ENCODE measurements at regions not wholly inside any gene's neighbourhood (a gene's known extent, or its start where the extent isn't known, plus 50 kb on each side); places are given as distances from the start of the nearest gene placed in this dataset.

DNA sequence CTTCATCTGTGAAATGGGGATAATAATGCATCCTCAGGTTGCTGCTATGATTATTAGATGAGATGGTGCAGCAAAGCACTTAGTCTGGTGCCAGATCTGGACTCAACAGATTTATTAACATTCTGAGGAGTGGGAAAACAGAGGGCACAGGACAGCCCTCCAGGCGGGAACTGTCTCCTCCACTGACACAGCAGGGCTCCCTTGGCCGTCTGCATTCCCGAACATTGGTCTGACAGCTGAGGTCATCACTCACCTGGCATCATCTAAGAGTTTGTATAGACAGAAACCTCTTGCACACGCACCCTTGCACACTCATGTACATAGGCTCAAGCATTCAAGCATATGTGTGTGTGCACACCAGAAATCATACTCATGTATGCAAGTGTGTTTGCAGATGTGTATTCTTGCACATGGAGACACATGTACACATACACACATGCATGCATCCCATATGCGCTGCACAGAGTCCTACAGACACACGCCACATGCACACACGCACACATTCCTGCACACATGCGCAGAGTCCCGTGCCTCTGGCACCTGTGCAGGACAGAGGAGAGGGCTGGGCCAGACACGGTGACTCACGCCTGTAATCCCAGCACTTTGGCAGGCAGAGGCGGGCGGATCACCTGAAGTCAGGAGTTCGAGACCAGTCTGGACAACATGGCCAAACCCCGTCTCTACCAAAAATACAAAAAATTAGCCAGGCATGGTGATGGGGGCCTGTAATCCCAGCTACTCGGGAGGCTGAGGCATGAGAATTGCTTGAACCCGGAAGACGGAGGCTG is 173.3 kb upstream of the GLI2 start:
- no peak overlapping the region for H3K27ac Mint-ChIP-seq
- H3K9me3 Mint-ChIP-seq, result no peaks in the 10 kb centered on the region
- no peak for DNase-seq
- no peak overlapping the region for H3K4me3 Mint-ChIP-seq
- no peaks in the 10 kb centered on the region for H3K36me3 Mint-ChIP-seq (ENCODE audit: low read depth)
- no peaks in the 10 kb centered on the region for H3K27me3 Mint-ChIP-seq
- intact Hi-C loops (cut with micrococcal nuclease), result no loop called here
- H3K4me1 Mint-ChIP-seq, result no peaks in the 10 kb centered on the region

DNA sequence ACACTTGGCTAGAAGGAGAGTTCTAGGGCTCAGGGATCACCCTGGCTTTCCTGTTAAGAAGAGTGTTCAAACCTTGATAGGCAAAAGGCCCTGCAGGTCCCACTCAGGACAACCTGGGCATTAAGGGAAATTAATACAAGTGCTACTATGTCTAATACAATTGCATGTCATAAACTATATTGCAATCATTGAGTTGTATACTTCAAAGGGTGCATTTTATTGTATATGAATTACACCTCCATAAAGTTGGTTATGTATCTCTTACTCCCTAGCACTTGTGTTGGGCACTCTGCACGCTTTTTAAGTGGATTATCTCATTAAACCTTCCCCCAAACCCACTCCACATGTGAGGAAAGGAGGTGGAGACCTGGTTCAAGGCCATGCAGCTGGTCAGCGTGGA is 172.1 kb upstream of the GLI2 start:
- intact Hi-C loops (cut with micrococcal nuclease), result no loop called here
- no peak overlapping the region for H3K27ac Mint-ChIP-seq
- no peaks in the 10 kb centered on the region for H3K27me3 Mint-ChIP-seq
- no peaks in the 10 kb centered on the region for H3K36me3 Mint-ChIP-seq (ENCODE audit: low read depth)
- no peak for DNase-seq
- H3K9me3 Mint-ChIP-seq, result no peaks in the 10 kb centered on the region
- no peaks in the 10 kb centered on the region for H3K4me1 Mint-ChIP-seq
- no peak overlapping the region for H3K4me3 Mint-ChIP-seq

DNA sequence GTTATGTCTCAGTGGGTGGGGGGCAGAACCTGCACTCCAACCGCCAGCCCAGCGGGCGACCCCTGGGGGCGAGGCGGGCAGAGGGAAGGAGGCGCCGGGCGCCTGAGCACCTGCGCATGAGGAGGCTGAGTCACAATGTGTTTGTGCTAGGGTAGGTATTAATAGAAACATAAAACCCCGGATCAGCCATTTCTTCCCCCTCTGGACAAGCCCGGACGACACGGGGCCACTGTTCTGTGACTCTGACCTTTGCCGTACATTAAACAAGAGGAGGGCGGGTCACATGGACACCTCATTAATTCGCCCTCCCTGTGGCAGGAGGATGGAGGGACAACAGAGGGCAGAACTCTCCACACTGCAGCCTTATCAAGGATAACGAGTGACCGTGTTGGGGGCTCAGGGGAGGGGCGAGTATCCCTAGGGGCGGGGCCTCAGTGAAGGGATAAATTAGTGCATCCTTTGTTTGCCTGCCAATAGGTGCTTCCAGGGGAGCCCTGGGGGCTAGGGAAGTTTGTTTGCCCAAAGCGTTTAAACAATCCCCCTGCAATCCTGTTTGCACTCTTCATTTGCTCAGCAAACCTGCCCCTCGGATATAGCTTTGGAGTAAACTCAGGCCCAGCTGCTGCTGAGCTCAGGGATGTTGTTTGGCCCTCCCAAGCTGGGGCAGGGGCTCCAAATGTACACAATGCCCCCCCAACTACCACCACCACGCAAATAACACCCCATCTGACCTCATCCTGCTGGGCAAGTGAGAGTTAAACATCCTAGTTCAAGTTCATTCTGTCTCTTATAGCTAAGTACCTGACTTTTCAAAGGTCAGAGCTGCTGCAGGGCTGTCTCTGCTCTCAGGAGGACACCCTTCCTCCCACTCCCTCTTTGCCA is 171.2 kb upstream of the GLI2 start:
- Mint-ChIP-seq H3K4me3 (no peak overlapping the region), H3K4me1 (no peaks in the 10 kb centered on the region), H3K27ac (no peak overlapping the region), H3K36me3 (ENCODE audit: low read depth) (no peaks in the 10 kb centered on the region), H3K9me3 (no peaks in the 10 kb centered on the region), H3K27me3 (no peaks in the 10 kb centered on the region)
- DNase-seq, result no peak
- intact Hi-C loops (cut with micrococcal nuclease), result no loop called here

DNA sequence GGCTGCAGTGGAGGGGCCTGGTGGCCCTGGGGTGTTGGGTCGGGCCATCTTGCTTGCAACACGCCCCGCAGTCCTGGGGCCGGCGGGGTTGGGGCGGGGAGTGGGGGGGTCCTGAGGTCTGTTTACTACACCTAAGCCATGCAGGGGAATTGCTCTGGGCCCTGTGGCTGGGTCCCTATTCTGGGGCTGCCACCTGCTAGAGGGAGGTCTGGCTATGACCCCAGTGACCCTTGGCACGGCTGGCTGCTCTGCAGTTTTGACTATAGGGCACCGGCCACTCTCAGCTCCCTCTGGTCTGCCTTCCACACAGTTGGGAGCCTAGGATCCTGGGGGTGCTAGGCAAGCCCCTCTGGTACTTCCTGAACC is 170.6 kb upstream of the GLI2 start:
- Mint-ChIP-seq H3K27ac (no peak overlapping the region), H3K9me3 (no peaks in the 10 kb centered on the region), H3K36me3 (ENCODE audit: low read depth) (no peaks in the 10 kb centered on the region), H3K27me3 (no peaks in the 10 kb centered on the region), H3K4me3 (no peak overlapping the region), H3K4me1 (no peaks in the 10 kb centered on the region)
- DNase-seq, result no peak
- intact Hi-C loops (cut with micrococcal nuclease), result no loop called here

DNA sequence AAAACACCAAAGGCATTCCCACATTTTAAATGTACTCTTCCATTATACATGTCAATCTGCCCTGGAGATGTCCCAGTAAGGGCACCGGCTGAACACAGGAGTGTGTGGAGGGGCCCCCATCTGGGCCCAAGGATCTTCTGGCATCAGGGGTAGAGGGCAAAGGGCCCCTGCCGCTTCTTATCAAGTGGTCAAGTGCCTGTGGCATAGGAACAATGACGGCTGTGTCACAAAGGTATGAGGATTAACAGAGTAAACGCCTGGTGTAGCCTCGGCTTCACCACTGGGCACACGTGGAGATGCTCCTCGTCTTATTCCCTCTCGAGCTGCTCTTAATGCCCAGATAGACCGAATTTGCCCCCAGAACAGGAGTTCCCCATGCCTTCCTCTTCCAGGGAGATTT is 169.7 kb upstream of the GLI2 start:
- no peak overlapping the region for H3K27ac Mint-ChIP-seq
- H3K4me1 Mint-ChIP-seq, result no peaks in the 10 kb centered on the region
- no peak for DNase-seq
- no peaks in the 10 kb centered on the region for H3K9me3 Mint-ChIP-seq
- no peaks in the 10 kb centered on the region for H3K36me3 Mint-ChIP-seq (ENCODE audit: low read depth)
- intact Hi-C loops (cut with micrococcal nuclease), result no loop called here
- no peaks in the 10 kb centered on the region for H3K27me3 Mint-ChIP-seq
- H3K4me3 Mint-ChIP-seq, result no peak overlapping the region

DNA sequence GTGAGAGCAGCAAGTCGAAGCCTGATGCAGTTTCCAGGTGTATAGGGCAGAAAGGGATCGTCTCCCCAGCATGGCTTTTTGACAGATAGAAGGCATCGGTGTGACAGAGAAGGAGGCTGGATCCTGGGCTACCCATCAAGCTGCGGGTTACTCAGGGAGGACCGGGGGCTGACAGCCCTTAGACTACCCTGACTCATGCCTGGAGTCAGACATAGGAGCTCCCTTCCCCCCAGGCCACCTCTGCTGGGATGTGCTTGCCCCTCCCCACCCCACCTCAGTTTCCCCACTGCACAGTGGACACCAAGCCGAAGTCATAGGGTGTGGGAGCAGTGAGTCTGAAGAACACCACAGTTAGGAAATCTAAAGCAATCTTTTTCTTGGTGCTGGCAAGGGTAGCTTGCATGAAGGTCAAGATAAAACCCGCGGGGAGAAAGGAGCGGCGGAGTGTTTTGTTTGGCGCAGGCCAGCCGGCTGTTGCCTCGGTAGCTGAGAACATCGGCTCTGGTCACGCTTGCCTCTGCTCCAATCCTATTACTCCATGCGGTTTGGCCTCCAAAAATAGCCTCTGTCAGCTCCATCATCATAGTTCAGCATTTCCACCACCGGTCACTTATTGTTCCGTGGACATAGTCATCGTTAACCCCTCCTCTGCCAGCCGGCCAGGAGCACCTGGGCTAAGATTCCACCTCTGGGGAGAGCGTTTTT is 169.2 kb upstream of the GLI2 start:
- H3K4me1 Mint-ChIP-seq, result no peaks in the 10 kb centered on the region

DNA sequence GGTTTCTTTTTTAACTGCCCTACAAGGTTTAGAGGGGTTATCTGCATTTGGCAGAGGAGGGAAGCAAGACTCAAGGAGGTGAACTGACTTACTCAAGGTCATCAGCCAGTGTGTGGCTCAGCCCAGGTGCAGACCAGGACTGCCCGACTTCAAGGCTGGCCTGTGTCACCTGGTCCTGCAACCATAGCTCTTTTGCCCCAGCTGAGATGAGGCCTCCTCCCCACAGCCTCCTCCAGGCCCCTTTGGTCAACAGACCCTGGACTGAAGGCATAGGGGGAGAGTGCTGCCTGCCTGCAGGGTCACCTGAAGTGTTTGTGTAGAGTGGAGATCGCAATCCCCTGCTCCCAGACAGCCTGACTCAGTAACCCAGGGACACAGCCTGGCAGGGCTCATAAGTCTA is 168.5 kb upstream of the GLI2 start:
- no peak for DNase-seq
- no peaks in the 10 kb centered on the region for H3K4me1 Mint-ChIP-seq
- no peaks in the 10 kb centered on the region for H3K9me3 Mint-ChIP-seq
- no peaks in the 10 kb centered on the region for H3K36me3 Mint-ChIP-seq (ENCODE audit: low read depth)
- H3K4me3 Mint-ChIP-seq, result no peak overlapping the region
- intact Hi-C loops (cut with micrococcal nuclease), result no loop called here
- H3K27ac Mint-ChIP-seq, result no peak overlapping the region
- no peaks in the 10 kb centered on the region for H3K27me3 Mint-ChIP-seq

More for the DNA sequence above, 169.2 kb upstream of the GLI2 start:
- DNase-seq, result no peak
- Mint-ChIP-seq H3K27ac (no peak overlapping the region), H3K27me3 (no peaks in the 10 kb centered on the region), H3K4me3 (no peak overlapping the region), H3K36me3 (ENCODE audit: low read depth) (no peaks in the 10 kb centered on the region), H3K9me3 (no peaks in the 10 kb centered on the region)
- intact Hi-C loops (cut with micrococcal nuclease), result no loop called here

DNA sequence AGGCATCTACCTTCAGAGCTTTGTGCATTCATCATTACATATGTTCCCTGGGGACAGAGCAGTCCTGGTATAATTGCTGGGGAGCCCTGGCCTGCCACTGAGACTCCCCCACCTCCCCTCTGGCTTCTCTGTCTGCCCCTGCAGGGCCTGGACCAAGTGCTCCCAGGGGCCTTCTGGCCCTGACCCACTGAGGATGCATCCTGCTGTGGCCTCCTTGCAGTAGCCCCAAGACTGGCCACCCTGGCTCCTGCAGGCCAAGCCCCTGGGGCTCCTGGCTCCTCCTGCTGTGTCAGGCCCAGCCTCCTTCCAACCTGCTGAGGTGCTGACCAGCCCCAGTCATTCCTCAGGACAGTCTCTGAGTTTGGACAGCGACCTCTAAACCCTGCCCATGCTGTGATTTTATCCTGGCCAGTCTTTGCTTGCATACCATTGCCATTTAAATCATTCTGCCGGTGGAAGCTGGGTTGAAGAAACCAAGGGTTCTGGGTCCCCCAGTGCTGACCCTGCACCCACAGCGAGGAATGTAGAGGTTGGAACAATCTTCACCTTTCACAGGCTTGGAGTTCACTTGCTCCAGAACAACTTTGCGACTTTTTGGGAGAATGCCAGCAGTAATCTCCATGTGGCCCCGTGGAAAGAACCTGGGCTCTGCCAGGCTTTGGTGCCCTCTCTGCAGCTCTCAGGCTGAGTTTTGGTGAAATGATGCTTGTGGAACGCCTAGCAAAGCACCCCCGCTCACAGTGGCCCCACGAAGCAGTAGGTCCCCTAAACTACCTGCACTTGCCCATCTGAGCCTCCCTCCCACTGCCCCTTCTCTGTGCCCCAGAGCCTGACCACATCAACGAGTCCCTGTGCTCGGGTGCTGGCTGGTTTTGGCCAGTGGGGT is 167.3 kb upstream of the GLI2 start:
- Mint-ChIP-seq H3K36me3 (ENCODE audit: low read depth) (no peaks in the 10 kb centered on the region), H3K27me3 (no peaks in the 10 kb centered on the region)

DNA sequence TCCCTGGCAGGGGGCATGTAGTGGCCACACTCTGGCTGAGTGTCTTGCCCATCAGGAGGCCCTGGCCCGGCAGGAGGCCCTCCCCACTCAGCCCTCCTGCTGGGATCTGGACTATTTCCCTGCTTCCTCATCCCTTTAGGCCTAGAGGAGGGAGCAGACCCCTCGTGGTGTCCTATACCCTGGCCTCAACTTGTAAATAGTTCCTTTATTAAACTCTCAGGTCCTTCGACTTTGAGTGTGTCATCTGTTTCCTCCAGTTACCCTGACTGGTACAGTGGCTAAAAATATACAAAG is 166.7 kb upstream of the GLI2 start:
- H3K27ac Mint-ChIP-seq, result no peak overlapping the region
- H3K4me1 Mint-ChIP-seq, result no peaks in the 10 kb centered on the region
- intact Hi-C loops (cut with micrococcal nuclease), result no loop called here
- no peaks in the 10 kb centered on the region for H3K36me3 Mint-ChIP-seq (ENCODE audit: low read depth)
- no peak for DNase-seq
- no peak overlapping the region for H3K4me3 Mint-ChIP-seq
- no peaks in the 10 kb centered on the region for H3K9me3 Mint-ChIP-seq
- no peaks in the 10 kb centered on the region for H3K27me3 Mint-ChIP-seq

More for the DNA sequence above, 167.3 kb upstream of the GLI2 start:
- H3K27ac Mint-ChIP-seq, result no peak overlapping the region
- intact Hi-C loops (cut with micrococcal nuclease), result no loop called here
- H3K4me3 Mint-ChIP-seq, result no peak overlapping the region
- no peaks in the 10 kb centered on the region for H3K4me1 Mint-ChIP-seq
- H3K9me3 Mint-ChIP-seq, result no peaks in the 10 kb centered on the region
- no peak for DNase-seq

DNA sequence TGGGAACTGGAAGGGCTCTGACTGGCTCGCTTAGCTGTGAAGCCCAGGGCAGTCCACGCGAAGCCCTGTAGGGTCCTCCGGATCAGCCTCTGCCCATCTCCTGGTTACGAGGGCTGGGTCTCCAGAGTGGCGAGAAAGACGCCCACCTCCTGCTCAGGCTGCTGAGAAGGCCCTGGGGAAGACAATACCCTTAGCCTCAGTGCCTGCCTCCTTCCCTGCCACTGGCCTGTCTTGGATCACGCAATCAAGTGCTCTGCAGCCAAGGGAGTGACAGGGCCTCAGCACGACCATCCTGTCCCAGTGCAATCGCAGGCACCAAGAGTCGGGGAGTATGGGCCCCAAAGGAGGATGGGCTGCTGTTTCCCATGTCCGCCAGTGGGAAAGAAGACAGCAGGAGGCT is 165.7 kb upstream of the GLI2 start:
- no peak for DNase-seq
- H3K27ac Mint-ChIP-seq, result no peak overlapping the region
- no peaks in the 10 kb centered on the region for H3K4me1 Mint-ChIP-seq
- intact Hi-C loops (cut with micrococcal nuclease), result no loop called here
- no peak overlapping the region for H3K4me3 Mint-ChIP-seq
- H3K9me3 Mint-ChIP-seq, result no peaks in the 10 kb centered on the region
- H3K27me3 Mint-ChIP-seq, result no peaks in the 10 kb centered on the region
- H3K36me3 Mint-ChIP-seq (ENCODE audit: low read depth), result no peaks in the 10 kb centered on the region

DNA sequence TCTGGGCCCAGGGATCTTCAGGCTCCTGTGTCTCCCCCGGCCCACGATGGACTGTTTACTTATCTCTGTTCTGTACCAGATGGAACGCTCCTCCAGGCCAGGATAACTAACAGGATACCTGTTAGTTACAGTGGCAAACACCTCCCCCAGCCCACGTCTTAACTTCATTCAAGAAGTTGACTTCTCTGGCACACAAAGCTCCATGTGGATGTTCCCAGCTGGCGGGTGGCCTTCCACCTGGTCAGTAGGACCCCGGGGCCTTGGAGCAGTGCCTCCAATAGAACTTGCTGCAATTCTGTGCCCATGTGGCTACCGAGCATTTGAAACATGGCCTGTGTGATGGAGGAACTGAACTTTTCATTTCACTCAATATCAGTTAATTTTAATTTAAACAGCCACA is 165.1 kb upstream of the GLI2 start:
- H3K27me3 Mint-ChIP-seq, result peaks cover under 1% of the 10 kb centered on the region

DNA sequence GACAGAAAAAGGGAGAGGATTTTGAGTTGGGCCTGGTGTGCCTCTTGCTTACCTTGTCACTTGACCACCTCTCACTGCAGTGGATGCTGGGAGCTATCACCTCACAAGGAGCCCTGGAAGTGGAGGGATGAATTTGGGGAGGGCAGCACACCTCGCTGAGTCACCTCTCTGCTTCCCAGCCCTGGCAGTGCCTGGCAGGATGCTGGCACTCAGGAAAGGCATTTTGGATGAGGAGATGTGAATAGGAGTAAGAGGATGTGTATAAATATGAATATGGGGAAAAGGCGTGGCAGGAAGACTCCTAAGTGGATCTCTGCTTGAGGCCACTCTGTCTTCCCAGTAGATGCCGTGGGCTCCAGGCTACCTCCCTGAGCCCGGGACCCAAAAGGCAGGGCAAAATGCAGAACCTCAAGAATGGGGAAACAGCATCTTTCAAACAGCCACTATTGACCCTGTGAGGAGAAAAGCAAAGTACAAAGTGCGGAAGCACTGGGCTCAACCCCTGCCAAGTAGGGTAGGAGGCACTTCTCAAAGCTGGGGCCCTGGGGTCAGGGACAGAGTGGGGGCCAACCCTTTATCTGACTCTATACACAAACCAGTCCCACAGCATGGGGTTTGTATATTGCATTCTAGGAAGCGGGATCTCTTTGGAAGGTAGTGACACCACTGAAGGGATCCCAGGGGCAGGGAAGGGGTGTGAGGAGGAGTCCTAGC is 164.5 kb upstream of the GLI2 start:
- Mint-ChIP-seq H3K4me1 (no peaks in the 10 kb centered on the region), H3K36me3 (ENCODE audit: low read depth) (no peaks in the 10 kb centered on the region), H3K27me3 (peaks cover 5% of the 10 kb centered on the region), H3K27ac (no peak overlapping the region), H3K4me3 (no peak overlapping the region), H3K9me3 (no peaks in the 10 kb centered on the region)
- intact Hi-C loops (cut with micrococcal nuclease), result no loop called here
- DNase-seq, result no peak

More for the DNA sequence above, 165.1 kb upstream of the GLI2 start:
- Mint-ChIP-seq H3K27ac (no peak overlapping the region), H3K4me3 (no peak overlapping the region), H3K4me1 (no peaks in the 10 kb centered on the region), H3K36me3 (ENCODE audit: low read depth) (no peaks in the 10 kb centered on the region), H3K9me3 (no peaks in the 10 kb centered on the region)
- intact Hi-C loops (cut with micrococcal nuclease), result no loop called here
- no peak for DNase-seq

DNA sequence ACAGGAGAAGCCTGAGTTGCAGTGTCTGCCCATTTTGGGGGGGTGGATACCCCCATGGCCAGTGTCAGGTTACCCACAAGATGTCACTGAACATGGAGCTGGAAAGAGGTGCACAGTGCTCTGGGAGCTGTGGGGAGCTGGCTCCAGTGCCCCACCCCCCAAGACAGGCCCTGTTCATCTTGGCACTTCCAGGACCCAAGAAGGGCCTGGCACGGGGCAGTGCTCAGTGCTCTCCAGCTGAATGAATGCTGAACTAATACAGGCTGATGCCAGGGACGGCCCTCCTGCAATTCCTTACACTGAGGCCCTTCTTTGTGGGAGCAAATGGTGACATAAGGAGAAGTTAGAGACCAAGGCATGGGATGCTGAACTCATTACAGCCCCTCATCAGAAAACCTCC is 163.4 kb upstream of the GLI2 start:
- DNase-seq, result no peak
- Mint-ChIP-seq H3K9me3 (no peaks in the 10 kb centered on the region), H3K27ac (no peak overlapping the region), H3K27me3 (peaks cover 9% of the 10 kb centered on the region), H3K36me3 (ENCODE audit: low read depth) (no peaks in the 10 kb centered on the region), H3K4me1 (no peaks in the 10 kb centered on the region), H3K4me3 (no peak overlapping the region)
- intact Hi-C loops (cut with micrococcal nuclease), result no loop called here

Measured in activated CD4-positive, alpha-beta T cell treated with anti-CD3 and anti-CD28 coated beads, Interleukin-2, amount 10 ng/mL, durations not matched to agents 24 days and 14 days (primary cell).